ENCODE measurements at regions not wholly inside any gene's neighbourhood (a gene's known extent, or its start where the extent isn't known, plus 50 kb on each side); places are given as distances from the start of the nearest gene placed in this dataset.
A peak's percentile ranks its signal among the peaks of the same experiment; 100 is the strongest.
"Not testable (repeated sequence)": the region's sequence is repeated elsewhere in the genome, so short reads cannot be mapped to it uniquely, and the experiment has no call there.

DNA sequence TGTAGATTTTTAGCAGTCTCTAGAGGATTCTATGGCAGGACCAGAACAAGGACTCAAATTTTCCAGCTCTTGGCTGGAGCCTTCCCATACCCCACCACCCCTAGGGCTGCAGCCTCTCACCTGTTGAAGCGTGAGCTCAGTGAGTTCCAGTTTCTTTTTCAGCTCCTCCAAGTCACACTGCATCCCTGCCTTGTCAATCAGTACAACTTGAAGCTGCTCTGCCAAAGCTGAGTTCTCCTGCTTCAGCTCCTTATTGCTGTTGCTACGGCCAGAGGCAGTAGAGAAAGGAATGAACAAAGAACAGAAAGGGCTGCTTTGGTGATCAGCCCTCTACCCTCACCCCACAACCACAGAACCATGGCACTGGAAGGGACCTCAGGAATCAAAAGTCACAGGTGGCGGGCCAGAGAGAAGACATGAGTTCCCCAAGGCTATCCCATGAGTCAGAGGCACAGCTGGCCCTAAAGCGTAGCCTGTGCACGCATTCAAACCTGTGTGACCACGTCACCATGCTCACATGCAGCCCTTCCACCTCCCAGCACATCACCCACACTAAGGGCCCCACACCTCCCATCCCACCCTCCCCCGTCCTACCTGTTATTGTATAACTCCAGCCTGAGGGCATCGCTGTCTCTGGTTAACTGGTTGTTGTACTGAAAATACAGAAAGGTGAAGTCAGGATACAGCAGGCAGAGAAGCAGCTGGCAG is 83.3 kb upstream of the C2CD4B start:
- H3K9me3 ChIP-seq (ENCODE audit: control insufficient read depth, insufficient read depth, low read length) = no peaks in the 10 kb centered on the region
- H3K27me3 ChIP-seq (ENCODE audit: control insufficient read depth, insufficient read depth, low read length) = no peaks in the 10 kb centered on the region
- no peak overlapping the region for H3K27ac ChIP-seq (ENCODE audit: low read depth, low read length)
- H3K4me1 ChIP-seq (ENCODE audit: control insufficient read depth, insufficient read depth, low read length) = peaks cover 5% of the 10 kb centered on the region
- H3K36me3 ChIP-seq (ENCODE audit: control insufficient read depth, insufficient read depth, low read length) = no peaks in the 10 kb centered on the region
- WGBS (ENCODE audit: insufficient coverage) = 91% methylated on average over 4 of the region's 8 CpGs
- peak in 1 of 6 donors; percentile 5 for DNase-seq (ENCODE audit: low read depth in 4 of 6, low spot score in 6 of 6)
- H3K4me3 ChIP-seq (ENCODE audit: low read depth, low read length) = no peak overlapping the region

DNA sequence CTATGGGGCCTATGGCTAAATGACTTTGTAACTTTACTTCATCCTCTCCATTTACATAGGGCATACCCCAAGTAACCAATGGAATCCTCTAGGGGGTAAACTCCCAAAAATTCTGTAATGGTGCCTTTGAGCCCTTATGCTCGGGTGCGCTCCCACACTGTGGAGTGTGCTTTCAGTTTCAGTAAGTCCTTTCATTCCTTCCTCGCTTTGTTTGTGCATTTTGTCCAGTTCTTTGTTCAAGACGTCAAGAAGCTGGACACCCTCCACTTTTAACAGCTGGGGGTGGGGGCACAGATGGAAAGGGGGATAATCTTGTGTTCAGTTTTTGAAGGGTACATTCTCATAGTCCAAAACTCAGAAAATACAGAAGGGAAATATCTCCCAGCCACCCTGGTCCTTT is 84.4 kb upstream of the C2CD4B start:
- no peak overlapping the region for H3K4me3 ChIP-seq (ENCODE audit: low read depth, low read length)

DNA sequence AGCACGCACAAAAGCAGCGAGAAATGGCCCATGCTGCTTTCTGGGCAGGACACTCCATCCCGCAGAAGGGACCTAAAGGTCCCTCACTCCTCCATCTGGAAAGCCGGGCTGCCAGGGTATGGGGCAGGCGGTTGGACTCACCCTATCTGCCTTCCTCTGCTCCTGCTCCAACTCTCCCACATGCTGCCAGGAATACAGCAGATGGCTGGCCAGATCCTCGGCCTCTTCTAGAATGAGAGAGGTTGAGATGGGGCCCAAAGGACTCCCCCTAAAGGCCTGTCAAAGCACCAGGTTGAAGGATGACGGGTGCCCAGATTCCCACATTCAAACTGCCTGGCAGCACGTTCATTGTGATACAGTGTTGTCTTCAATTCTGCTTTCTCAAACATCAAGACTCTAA is 85.1 kb upstream of the C2CD4B start:
- Histone ChIP-seq H3K4me3 (ENCODE audit: low read depth, low read length) (no peak overlapping the region), H3K36me3 (ENCODE audit: control insufficient read depth, insufficient read depth, low read length) (no peaks in the 10 kb centered on the region), H3K27ac (ENCODE audit: low read depth, low read length) (no peak overlapping the region), H3K27me3 (ENCODE audit: control insufficient read depth, insufficient read depth, low read length) (no peaks in the 10 kb centered on the region), H3K9me3 (ENCODE audit: control insufficient read depth, insufficient read depth, low read length) (no peaks in the 10 kb centered on the region), H3K4me1 (ENCODE audit: control insufficient read depth, insufficient read depth, low read length) (peaks cover 5% of the 10 kb centered on the region)
- DNase-seq (ENCODE audit: low read depth in 4 of 6, low spot score in 6 of 6) = peak in 2 of 6 donors; percentile 29
- 69% methylated on average over 6 of the region's 8 CpGs for WGBS (ENCODE audit: insufficient coverage)

More for the DNA sequence above, 84.4 kb upstream of the C2CD4B start:
- H3K27ac ChIP-seq (ENCODE audit: low read depth, low read length) = no peak overlapping the region
- no peaks in the 10 kb centered on the region for H3K36me3 ChIP-seq (ENCODE audit: control insufficient read depth, insufficient read depth, low read length)
- no CpG with 5 or more reads among the region's 4 CpGs for WGBS (ENCODE audit: insufficient coverage)
- H3K27me3 ChIP-seq (ENCODE audit: control insufficient read depth, insufficient read depth, low read length) = no peaks in the 10 kb centered on the region
- no peaks in the 10 kb centered on the region for H3K9me3 ChIP-seq (ENCODE audit: control insufficient read depth, insufficient read depth, low read length)
- peaks cover 5% of the 10 kb centered on the region for H3K4me1 ChIP-seq (ENCODE audit: control insufficient read depth, insufficient read depth, low read length)
- peak in 2 of 6 donors; percentile 27 to 41 for DNase-seq (ENCODE audit: low read depth in 4 of 6, low spot score in 6 of 6)

DNA sequence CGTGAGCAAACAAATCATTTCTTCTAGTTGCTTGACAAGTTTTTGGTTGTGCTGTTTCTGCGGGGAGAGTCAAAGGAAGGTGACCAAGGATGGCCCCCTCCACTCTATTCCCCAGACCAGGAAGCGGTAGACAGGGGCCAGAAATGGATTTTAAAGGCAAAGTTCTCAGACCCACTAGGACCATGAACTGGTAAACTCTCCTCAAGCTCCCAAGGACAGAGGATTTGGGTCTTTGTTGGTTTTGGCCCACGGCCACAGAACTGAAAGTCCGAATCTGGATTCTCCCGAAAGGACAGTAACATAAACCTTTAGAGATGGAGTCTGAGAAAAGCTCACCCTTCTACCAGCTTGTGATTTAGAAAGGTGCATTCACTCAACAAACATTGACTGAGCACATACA is 85.9 kb upstream of the C2CD4B start:
- H3K4me1 ChIP-seq (ENCODE audit: control insufficient read depth, insufficient read depth, low read length) = peaks cover 5% of the 10 kb centered on the region
- DNase-seq (ENCODE audit: low read depth in 4 of 6, low spot score in 6 of 6) = no peak
- no peak overlapping the region for H3K4me3 ChIP-seq (ENCODE audit: low read depth, low read length)
- WGBS (ENCODE audit: insufficient coverage) = 80% methylated on average over 1 of the region's 6 CpGs
- no peaks in the 10 kb centered on the region for H3K36me3 ChIP-seq (ENCODE audit: control insufficient read depth, insufficient read depth, low read length)
- H3K27ac ChIP-seq (ENCODE audit: low read depth, low read length) = no peak overlapping the region
- no peaks in the 10 kb centered on the region for H3K9me3 ChIP-seq (ENCODE audit: control insufficient read depth, insufficient read depth, low read length)
- no peaks in the 10 kb centered on the region for H3K27me3 ChIP-seq (ENCODE audit: control insufficient read depth, insufficient read depth, low read length)

DNA sequence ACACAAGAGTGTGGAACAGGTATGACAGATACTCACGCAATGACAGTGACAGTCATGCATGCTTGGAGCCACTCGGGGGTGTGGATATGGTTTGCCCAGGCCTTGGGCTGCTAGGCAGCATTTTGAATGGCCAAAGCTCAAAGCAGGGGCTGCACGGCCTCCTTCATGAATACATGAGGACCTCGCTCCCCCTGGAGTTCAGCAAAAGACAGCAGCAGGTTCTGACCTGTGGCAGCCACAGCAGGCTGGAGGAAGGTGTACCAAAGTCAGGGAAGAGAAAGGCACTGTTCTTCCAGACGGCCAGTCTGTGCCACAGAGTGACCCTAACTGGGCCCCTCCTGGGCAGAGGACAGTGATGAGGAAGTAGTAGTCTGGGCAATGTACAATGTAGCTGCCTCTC is 88.2 kb upstream of the C2CD4B start:
- Histone ChIP-seq H3K4me1 (ENCODE audit: control insufficient read depth, insufficient read depth, low read length) (peaks cover 5% of the 10 kb centered on the region), H3K4me3 (ENCODE audit: low read depth, low read length) (no peak overlapping the region), H3K9me3 (ENCODE audit: control insufficient read depth, insufficient read depth, low read length) (no peaks in the 10 kb centered on the region), H3K27me3 (ENCODE audit: control insufficient read depth, insufficient read depth, low read length) (no peaks in the 10 kb centered on the region), H3K36me3 (ENCODE audit: control insufficient read depth, insufficient read depth, low read length) (no peaks in the 10 kb centered on the region), H3K27ac (ENCODE audit: low read depth, low read length) (no peak overlapping the region)
- DNase-seq (ENCODE audit: low read depth in 4 of 6, low spot score in 6 of 6) = no peak
- WGBS (ENCODE audit: insufficient coverage) = 81% methylated on average over 3 of the region's 5 CpGs

DNA sequence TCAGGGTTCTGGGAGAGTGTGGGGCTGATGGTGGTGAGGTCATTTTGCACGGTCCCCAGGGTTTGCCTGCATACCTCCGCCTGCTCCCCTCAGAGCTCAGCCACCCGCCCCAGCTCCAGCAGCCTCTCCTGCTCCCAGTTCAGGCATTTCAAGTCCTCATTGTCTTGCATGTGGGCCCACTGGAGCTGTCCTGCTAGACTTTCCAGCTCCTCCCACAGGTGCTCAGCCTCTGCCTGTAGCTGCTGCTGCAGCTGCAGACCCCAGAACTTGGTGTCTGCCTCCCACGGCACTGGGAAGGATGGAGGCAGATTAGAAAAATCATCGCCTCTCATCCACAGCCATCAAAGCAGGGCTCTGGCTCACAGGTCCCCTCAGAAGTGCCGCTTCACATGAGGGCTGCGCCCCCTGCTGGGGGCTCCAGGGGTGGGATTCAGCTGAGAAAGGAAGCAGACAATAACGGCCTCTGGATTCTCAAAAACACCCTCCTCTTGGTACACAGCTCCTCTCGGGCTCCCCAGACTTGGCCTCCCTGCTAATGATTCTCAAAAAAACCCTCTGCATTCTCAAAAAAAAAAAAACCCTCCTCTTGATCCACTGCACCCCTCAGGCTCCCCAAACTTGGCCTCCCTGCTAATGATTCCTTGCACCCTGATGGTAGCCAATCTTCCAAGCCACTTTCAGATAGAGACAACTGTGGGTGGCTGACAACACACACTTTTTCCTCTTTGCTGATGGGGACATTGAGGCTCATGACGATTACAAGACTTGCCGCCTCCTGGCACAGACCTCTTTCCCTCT is 89.3 kb upstream of the C2CD4B start:
- DNase-seq (ENCODE audit: low read depth in 4 of 6, low spot score in 6 of 6) = peak in 4 of 6 donors; percentile 9 to 87 (median 58)
- Histone ChIP-seq H3K36me3 (ENCODE audit: control insufficient read depth, insufficient read depth, low read length) (no peaks in the 10 kb centered on the region), H3K9me3 (ENCODE audit: control insufficient read depth, insufficient read depth, low read length) (no peaks in the 10 kb centered on the region), H3K4me1 (ENCODE audit: control insufficient read depth, insufficient read depth, low read length) (peaks cover 5% of the 10 kb centered on the region), H3K27me3 (ENCODE audit: control insufficient read depth, insufficient read depth, low read length) (no peaks in the 10 kb centered on the region), H3K4me3 (ENCODE audit: low read depth, low read length) (no peak overlapping the region), H3K27ac (ENCODE audit: low read depth, low read length) (no peak overlapping the region)
- 49% methylated on average over 9 of the region's 11 CpGs for WGBS (ENCODE audit: insufficient coverage)

DNA sequence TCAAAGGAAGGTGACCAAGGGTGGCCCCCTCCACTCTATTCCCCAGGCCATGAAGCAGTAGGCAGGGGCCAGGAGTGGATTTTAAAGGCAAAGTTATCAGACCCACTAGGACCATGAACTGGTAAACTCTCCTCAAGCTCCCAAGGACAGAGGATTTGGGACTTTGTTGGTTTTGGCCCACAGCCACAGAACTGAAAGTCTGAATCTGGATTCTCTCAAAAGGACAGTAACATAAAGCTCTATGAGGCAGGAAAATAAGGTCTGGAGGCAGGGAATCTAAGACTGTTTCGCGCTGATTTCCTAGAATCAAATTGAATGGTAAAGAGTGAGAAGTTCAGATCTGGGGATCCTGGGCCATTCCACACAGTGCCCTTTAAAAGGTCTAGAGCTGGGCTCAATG is 91.3 kb upstream of the C2CD4B start:
- H3K4me1 ChIP-seq (ENCODE audit: control insufficient read depth, insufficient read depth, low read length); H3K4me3 ChIP-seq (ENCODE audit: low read depth, low read length); H3K36me3 ChIP-seq (ENCODE audit: control insufficient read depth, insufficient read depth, low read length); H3K27me3 ChIP-seq (ENCODE audit: control insufficient read depth, insufficient read depth, low read length); H3K27ac ChIP-seq (ENCODE audit: low read depth, low read length); DNase-seq (ENCODE audit: low read depth in 4 of 6, low spot score in 6 of 6); H3K9me3 ChIP-seq (ENCODE audit: control insufficient read depth, insufficient read depth, low read length): not testable (repeated sequence)
- WGBS (ENCODE audit: insufficient coverage) = 88% methylated on average over 2 of the region's 2 CpGs

DNA sequence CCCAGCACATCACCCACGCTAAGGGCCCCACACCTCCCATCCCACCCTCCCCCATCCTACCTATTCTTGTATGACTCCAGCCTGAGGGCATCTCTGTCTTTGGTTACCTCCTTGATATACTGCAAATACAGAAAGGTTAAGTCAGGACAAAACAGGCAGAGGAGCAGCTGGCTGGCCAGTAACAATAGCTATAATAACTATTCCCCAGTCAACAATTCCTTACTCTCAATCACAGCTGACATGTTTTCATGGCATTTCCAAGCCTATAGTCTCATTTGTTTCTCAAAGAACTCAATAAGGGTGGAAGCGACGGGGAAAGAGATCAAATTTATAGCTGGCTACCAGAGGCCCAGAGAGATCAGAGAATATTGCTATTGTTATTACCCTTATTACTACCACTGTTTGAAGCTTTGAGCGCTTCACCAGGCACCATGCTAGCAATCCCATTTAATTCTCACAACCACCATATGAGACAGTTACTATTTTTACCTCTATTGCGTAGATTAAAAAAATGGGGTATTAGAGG is 93.0 kb upstream of the C2CD4B start:
- Histone ChIP-seq H3K27ac (ENCODE audit: low read depth, low read length) (no peak overlapping the region), H3K4me1 (ENCODE audit: control insufficient read depth, insufficient read depth, low read length) (no peaks in the 10 kb centered on the region), H3K27me3 (ENCODE audit: control insufficient read depth, insufficient read depth, low read length) (no peaks in the 10 kb centered on the region), H3K36me3 (ENCODE audit: control insufficient read depth, insufficient read depth, low read length) (no peaks in the 10 kb centered on the region), H3K9me3 (ENCODE audit: control insufficient read depth, insufficient read depth, low read length) (peaks cover 6% of the 10 kb centered on the region), H3K4me3 (ENCODE audit: low read depth, low read length) (no peak overlapping the region)
- peak in 2 of 6 donors; percentile 5 to 72 for DNase-seq (ENCODE audit: low read depth in 4 of 6, low spot score in 6 of 6)
- WGBS (ENCODE audit: insufficient coverage) = 60% methylated on average over 1 of the region's 5 CpGs

DNA sequence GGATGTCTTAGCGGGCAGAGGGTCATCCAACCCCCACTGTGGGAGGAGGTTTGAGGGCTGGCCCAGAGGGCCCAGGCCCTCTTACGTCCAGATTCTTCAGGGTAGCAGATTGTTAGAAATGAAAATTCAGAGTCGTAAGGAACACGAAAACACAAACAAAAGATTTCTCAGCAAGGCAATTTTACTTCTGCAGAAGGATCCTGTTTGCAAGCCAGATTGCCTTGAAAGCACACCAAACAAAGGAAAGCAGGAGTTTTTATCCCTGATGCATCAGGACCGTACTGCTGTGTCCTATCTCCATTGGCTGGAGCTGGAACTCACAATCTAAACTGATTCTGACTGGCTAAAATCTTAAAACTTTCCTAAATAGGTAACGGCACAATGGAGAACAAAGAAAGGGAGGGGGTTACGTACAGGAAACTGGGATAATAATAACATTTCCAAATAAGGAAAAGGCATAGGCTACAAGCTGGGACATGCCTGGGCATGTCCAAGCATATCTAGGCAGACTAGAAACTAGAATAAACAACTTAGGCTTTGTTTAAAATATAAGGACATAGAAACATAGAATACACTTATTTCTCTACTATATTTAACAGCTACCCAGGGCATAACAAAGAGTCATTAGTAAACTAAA is 97.3 kb upstream of the C2CD4B start:
- no peak overlapping the region for H3K4me3 ChIP-seq (ENCODE audit: low read depth, low read length)
- no peaks in the 10 kb centered on the region for H3K27me3 ChIP-seq (ENCODE audit: control insufficient read depth, insufficient read depth, low read length)
- peaks cover 7% of the 10 kb centered on the region for H3K9me3 ChIP-seq (ENCODE audit: control insufficient read depth, insufficient read depth, low read length)
- 100% methylated on average over 3 of the region's 7 CpGs for WGBS (ENCODE audit: insufficient coverage)
- DNase-seq (ENCODE audit: low read depth in 4 of 6, low spot score in 6 of 6) = no peak
- no peaks in the 10 kb centered on the region for H3K36me3 ChIP-seq (ENCODE audit: control insufficient read depth, insufficient read depth, low read length)
- no peak overlapping the region for H3K27ac ChIP-seq (ENCODE audit: low read depth, low read length)
- H3K4me1 ChIP-seq (ENCODE audit: control insufficient read depth, insufficient read depth, low read length) = no peaks in the 10 kb centered on the region
